Fibroblast of villous mesenchyme (primary cell): ENCODE measurements at regions not wholly inside any gene's neighbourhood (a gene's known extent, or its start where the extent isn't known, plus 50 kb on each side); places are given as distances from the start of the nearest gene placed in this dataset.

Experiments used
- DNase-seq: peaks from one replicate; pipeline ENCODE4 v3.0.0-alpha.2; 2010; ENCODE audit warnings: low read depth
- H3K4me3 ChIP-seq: 2 replicates; pipeline ENCODE4 v1.5.1; 2011; ENCODE audit warnings: low read depth, mild to moderate bottlenecking, low read length
- TF ChIP-seq, protein P1 (sequence below): IDR thresholded peaks from 2 replicates; pipeline ENCODE4 v1.5.1; 2012; ENCODE audit warnings: low read depth, mild to moderate bottlenecking, low read length; ENCODE audit not compliant: insufficient read depth

DNA sequence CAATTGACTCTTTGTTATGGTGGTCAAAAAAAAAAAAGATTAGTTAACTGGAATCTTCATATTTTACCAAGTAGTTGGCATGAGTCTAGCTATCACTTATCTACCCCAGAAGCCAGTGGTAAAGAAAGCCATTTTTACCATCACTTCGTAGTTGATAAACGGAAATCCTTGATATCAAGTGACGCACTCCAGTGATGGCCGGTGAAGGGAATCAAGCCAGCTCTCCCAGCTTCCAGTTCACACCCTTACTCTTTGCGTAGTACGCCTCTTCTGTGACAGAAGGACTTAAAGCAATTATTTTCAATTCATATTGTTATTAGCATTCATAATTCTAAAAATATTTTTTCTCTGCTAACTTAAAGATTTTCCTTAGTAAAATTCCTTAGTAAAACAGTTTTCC, 447.9 kb downstream of the GPATCH2 start:
- TF ChIP-seq, protein P1, sequence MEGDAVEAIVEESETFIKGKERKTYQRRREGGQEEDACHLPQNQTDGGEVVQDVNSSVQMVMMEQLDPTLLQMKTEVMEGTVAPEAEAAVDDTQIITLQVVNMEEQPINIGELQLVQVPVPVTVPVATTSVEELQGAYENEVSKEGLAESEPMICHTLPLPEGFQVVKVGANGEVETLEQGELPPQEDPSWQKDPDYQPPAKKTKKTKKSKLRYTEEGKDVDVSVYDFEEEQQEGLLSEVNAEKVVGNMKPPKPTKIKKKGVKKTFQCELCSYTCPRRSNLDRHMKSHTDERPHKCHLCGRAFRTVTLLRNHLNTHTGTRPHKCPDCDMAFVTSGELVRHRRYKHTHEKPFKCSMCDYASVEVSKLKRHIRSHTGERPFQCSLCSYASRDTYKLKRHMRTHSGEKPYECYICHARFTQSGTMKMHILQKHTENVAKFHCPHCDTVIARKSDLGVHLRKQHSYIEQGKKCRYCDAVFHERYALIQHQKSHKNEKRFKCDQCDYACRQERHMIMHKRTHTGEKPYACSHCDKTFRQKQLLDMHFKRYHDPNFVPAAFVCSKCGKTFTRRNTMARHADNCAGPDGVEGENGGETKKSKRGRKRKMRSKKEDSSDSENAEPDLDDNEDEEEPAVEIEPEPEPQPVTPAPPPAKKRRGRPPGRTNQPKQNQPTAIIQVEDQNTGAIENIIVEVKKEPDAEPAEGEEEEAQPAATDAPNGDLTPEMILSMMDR = no peak
- DNase-seq = no peak
- H3K4me3 ChIP-seq = no peak overlapping the region

DNA sequence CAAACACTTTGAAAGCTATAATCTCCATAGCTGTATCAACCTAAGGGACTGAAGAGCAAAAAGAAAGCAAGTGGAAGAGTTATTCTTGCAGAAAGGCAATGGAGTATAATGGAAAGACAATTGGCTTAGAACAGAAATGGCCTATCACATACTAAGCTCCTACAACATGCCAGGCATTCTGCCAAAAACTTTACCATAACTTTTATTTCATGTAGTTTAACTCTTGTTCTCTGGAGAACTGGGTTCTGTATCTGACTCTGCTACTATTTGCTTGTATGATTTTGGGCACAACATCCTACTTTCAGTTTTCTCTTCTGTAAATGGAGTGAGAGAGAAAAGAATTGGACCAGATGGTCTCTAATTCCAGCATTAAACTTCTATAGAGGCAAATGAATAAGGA, 449.1 kb downstream of the GPATCH2 start:
- TF ChIP-seq, protein P1 = no peak
- no peak for DNase-seq
- H3K4me3 ChIP-seq = no peak overlapping the region

DNA sequence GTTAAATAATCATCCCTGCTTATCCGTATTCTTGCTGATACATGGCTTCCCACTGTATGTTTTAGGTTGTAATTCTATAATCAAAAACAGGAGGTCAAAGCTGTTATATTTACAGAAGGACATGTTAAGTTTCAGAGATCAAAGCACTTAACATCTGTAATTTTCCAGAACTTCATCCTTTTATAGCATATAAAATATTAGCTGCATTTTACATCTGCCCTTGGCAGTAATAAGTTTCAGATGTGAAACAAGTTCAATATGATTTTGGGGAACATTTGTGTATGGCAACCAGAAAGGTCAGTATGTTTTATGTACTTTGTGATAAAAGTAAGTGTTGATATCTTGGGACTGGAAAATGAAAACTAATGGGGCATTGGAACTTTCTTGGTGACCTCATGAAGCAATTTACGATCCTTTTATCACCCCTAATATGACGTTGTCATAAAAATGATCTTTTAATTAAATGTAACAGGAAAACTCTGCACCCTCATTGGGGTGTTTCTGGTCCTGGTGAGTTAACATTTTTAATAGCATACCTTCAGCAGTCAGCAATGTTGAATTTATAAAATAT, 449.6 kb downstream of the GPATCH2 start:
- TF ChIP-seq, protein P1 = no peak
- no peak for DNase-seq
- no peak overlapping the region for H3K4me3 ChIP-seq

DNA sequence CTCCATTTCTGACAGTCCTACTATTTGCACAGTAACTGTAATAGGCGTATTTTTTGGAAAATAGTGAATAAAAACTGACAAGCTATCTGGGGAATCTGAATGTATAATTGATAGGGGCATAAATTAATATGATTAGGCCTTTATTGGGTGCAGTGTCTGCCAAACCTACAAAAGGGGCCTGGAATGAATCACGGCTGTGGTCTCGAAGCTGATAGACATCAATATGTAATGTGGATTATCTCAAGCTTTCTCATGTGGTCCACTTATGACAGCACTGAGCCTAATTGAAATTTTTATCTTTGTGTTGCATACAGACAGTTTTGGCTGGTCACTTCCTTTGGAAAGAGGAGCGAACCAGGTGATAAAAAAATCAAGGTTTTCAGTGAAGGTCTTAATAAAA, 450.4 kb downstream of the GPATCH2 start:
- H3K4me3 ChIP-seq = no peak overlapping the region

DNA sequence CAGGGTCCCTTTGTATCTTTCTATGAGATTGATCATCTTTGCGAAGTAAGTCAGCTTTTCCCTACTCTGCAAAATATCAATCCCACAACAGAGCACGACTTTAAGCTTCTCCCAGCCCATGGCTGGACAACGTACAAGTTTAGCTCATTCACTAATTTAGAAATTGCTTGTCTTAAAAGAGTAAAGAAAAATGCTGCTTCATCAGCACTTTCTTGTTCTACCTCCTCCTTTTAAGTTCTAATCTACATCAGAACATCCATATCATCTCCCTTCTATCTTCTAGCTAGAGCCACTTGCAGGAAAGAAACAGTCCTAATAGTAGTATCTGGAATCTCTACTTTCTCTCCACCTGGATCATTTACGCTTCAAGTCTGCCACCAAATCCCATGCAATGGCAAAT, 441.2 kb upstream of the ESRRG start:
- no peak overlapping the region for H3K4me3 ChIP-seq
- DNase-seq = no peak
- TF ChIP-seq, protein P1 = no peak

More for the DNA sequence above, 450.4 kb downstream of the GPATCH2 start:
- TF ChIP-seq, protein P1 = no peak
- no peak for DNase-seq

DNA sequence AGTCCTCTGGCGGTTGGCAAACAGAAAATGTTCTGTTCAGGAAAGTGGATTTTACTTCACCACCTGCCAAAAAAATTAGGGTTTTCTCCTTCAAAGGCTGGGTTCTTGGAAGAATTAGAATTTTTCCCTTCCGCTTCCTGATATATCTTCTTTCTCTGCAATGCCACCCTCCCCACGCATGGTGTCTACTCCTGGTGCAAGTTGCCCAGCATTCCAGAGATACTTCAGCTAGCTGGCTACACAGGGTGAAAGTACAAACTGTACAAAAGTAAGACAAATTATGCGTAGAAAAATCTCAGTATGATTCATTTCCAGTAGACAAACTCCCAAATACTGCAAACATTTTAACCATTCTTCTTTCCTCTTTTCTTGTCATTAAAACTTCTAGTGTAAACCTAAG, 430.1 kb upstream of the ESRRG start:
- TF ChIP-seq, protein P1 = no peak
- no peak overlapping the region for H3K4me3 ChIP-seq
- DNase-seq = no peak

DNA sequence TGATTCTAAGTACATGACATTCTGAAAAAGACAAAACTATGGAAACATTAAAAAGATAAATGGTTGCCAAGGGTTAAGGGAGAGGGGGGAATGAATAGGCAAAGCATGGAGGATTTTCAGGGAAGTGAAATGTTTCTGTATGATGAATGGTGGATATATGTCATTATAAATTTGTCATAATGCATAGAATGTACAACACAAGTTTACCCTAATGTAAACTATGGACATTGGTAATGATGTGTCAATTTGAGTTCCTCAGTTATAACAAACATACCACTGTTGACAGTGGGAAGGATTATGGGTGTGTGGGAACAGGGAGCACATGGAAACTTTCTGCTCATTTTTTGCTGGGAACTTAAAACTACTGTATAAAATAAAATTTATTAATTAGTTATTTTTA, 427.1 kb upstream of the ESRRG start:
- no peak for DNase-seq
- no peak overlapping the region for H3K4me3 ChIP-seq

More for the DNA sequence above, 427.1 kb upstream of the ESRRG start:
- TF ChIP-seq, protein P1 = no peak
